Activated T-helper 17 cell treated with anti-CD3 and anti-CD28 coated beads, Interleukin-2, amount 50 U/mL, for 72 hours (primary cell): ENCODE measurements at regions not wholly inside any gene's neighbourhood (a gene's known extent, or its start where the extent isn't known, plus 50 kb on each side); places are given as distances from the start of the nearest gene placed in this dataset.

Experiments used
- ATAC-seq: fragments of 150-1000 bp; cut with Tn5 transposase; replicated peaks from 2 replicates; pipeline ENCODE4 v1.10.0; 2021; ENCODE audit warnings: mild to moderate bottlenecking, moderate library complexity
- H3K27ac Mint-ChIP-seq: one replicate; pipeline ENCODE4 v1.8.0; 2022; ENCODE audit warnings: mixed read lengths
- H3K27me3 Mint-ChIP-seq: one replicate; pipeline ENCODE4 v1.8.0; 2022; ENCODE audit warnings: mixed read lengths
- H3K36me3 Mint-ChIP-seq: one replicate; pipeline ENCODE4 v1.8.0; 2022; ENCODE audit warnings: low read depth, mild to moderate bottlenecking, mixed read lengths
- H3K4me1 Mint-ChIP-seq: one replicate; pipeline ENCODE4 v1.8.0; 2022; ENCODE audit warnings: mixed read lengths
- H3K4me3 Mint-ChIP-seq: one replicate; pipeline ENCODE4 v1.8.0; 2022; ENCODE audit warnings: mild to moderate bottlenecking, mixed read lengths
- H3K9me3 Mint-ChIP-seq: one replicate; pipeline ENCODE4 v1.8.0; 2022; ENCODE audit warnings: mixed read lengths

GRCh38 chr10:89082086-89082485, 91.5 kb downstream of the FAS start:
- no peak for ATAC-seq
- H3K27ac Mint-ChIP-seq: no peak overlapping the region
- no peak overlapping the region for H3K4me3 Mint-ChIP-seq
- no peaks in the 10 kb centered on the region for H3K36me3 Mint-ChIP-seq
- peaks cover 5% of the 10 kb centered on the region for H3K27me3 Mint-ChIP-seq
- H3K9me3 Mint-ChIP-seq: no peaks in the 10 kb centered on the region
- H3K4me1 Mint-ChIP-seq: peaks cover 6% of the 10 kb centered on the region

GRCh38 chr10:89080660-89081059, 90.1 kb downstream of the FAS start:
- no peaks in the 10 kb centered on the region for H3K36me3 Mint-ChIP-seq
- ATAC-seq: no peak
- H3K27ac Mint-ChIP-seq: no peak overlapping the region
- H3K9me3 Mint-ChIP-seq: no peaks in the 10 kb centered on the region
- peaks cover 14% of the 10 kb centered on the region for H3K4me1 Mint-ChIP-seq
- peaks cover 5% of the 10 kb centered on the region for H3K27me3 Mint-ChIP-seq
- H3K4me3 Mint-ChIP-seq: no peak overlapping the region

- no peak for ATAC-seq
- Mint-ChIP-seq H3K4me1 (peaks cover 14% of the 10 kb centered on the region), H3K4me3 (no peak overlapping the region), H3K27me3 (peaks cover 5% of the 10 kb centered on the region), H3K9me3 (no peaks in the 10 kb centered on the region), H3K36me3 (no peaks in the 10 kb centered on the region), H3K27ac (no peak overlapping the region)
Measured at GRCh38 chr10:89079961-89080360, 89.4 kb downstream of the FAS start.

DNA sequence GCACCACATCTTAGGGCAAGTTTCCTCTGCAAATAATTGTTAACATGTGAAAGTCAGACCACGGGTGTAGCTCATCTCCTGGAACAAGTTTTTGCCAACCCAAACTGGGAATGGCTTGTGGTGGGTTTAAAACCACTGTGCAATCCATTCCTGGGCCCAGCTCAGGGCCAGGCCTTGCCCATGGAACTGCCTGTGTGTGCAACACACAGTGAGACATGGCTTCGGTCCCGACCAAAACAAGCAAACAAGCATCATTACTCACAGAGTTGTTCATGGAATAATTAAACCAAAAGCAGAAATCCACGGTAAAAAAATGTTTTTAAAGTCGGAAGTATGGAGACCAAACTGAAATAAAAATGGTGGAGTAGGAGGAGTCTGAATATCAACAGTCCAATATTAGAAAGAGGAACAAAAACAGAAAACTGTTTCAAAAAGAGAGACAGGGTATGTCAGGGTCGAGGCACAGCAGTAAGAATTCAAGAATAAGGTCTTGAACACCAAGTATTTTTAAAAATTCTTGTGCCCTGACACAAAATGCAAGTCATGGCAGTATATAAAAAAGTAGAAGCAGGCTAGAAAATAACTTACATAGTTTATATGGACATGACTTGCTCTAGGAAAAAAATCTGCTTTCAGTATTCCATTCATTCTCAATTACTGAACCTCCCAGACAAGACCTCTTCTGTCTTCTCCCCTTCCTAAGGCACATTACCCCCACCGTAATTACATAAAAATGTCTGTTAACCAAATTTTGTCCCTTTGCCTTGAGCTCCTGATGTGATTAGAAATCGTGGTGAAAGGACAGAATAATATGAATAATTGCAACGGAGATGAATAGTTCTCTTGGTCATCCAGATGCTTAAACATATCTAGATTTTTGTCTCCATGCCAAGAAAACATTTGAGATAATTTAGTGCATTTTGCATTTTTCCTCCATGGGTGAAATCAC, 88.4 kb downstream of the FAS start:
- Mint-ChIP-seq H3K27me3 (peaks cover 5% of the 10 kb centered on the region), H3K9me3 (no peaks in the 10 kb centered on the region), H3K4me1 (peaks cover 14% of the 10 kb centered on the region), H3K27ac (no peak overlapping the region), H3K4me3 (no peak overlapping the region), H3K36me3 (no peaks in the 10 kb centered on the region)
- ATAC-seq: no peak

GRCh38 chr10:89076120-89076519, 85.5 kb downstream of the FAS start:
- Mint-ChIP-seq H3K27ac (peak overlapping the region; percentile 10), H3K36me3 (no peaks in the 10 kb centered on the region), H3K27me3 (peaks cover 5% of the 10 kb centered on the region), H3K4me1 (peaks cover 14% of the 10 kb centered on the region), H3K9me3 (no peaks in the 10 kb centered on the region), H3K4me3 (peak overlapping the region; percentile 41)
- ATAC-seq: peak; percentile 97

- H3K27ac Mint-ChIP-seq: no peak overlapping the region
- H3K36me3 Mint-ChIP-seq: no peaks in the 10 kb centered on the region
- no peak for ATAC-seq
- H3K4me1 Mint-ChIP-seq: peaks cover 14% of the 10 kb centered on the region
- H3K27me3 Mint-ChIP-seq: peaks cover 5% of the 10 kb centered on the region
- H3K9me3 Mint-ChIP-seq: no peaks in the 10 kb centered on the region
- H3K4me3 Mint-ChIP-seq: peak overlapping the region; percentile 41
Measured at GRCh38 chr10:89075631-89076030, 85.0 kb downstream of the FAS start.

GRCh38 chr10:89074120-89074519, 83.5 kb downstream of the FAS start:
- no peak overlapping the region for H3K27ac Mint-ChIP-seq
- peaks cover 5% of the 10 kb centered on the region for H3K27me3 Mint-ChIP-seq
- no peaks in the 10 kb centered on the region for H3K36me3 Mint-ChIP-seq
- no peaks in the 10 kb centered on the region for H3K9me3 Mint-ChIP-seq
- H3K4me3 Mint-ChIP-seq: no peak overlapping the region
- H3K4me1 Mint-ChIP-seq: peaks cover 14% of the 10 kb centered on the region
- ATAC-seq: no peak

GRCh38 chr10:89073719-89074118, 83.1 kb downstream of the FAS start:
- ATAC-seq: no peak
- H3K4me1 Mint-ChIP-seq: peaks cover 14% of the 10 kb centered on the region
- no peaks in the 10 kb centered on the region for H3K36me3 Mint-ChIP-seq
- no peaks in the 10 kb centered on the region for H3K9me3 Mint-ChIP-seq
- H3K27ac Mint-ChIP-seq: no peak overlapping the region
- peaks cover 5% of the 10 kb centered on the region for H3K27me3 Mint-ChIP-seq
- H3K4me3 Mint-ChIP-seq: no peak overlapping the region

- H3K27me3 Mint-ChIP-seq: peaks cover 11% of the 10 kb centered on the region
- H3K9me3 Mint-ChIP-seq: no peaks in the 10 kb centered on the region
- no peak overlapping the region for H3K27ac Mint-ChIP-seq
- no peaks in the 10 kb centered on the region for H3K4me1 Mint-ChIP-seq
- ATAC-seq: no peak
- no peaks in the 10 kb centered on the region for H3K36me3 Mint-ChIP-seq
- H3K4me3 Mint-ChIP-seq: no peak overlapping the region
Measured at GRCh38 chr10:89069589-89069988, 79.0 kb downstream of the FAS start.
